Prostate gland (tissue), 2 donors: ENCODE measurements at regions not wholly inside any gene's neighbourhood (a gene's known extent, or its start where the extent isn't known, plus 50 kb on each side); places are given as distances from the start of the nearest gene placed in this dataset.
"Not testable (repeated sequence)": the region's sequence is repeated elsewhere in the genome, so short reads cannot be mapped to it uniquely, and the experiment has no call there.

Experiments used
- POLR2A ChIP-seq: fragments of 450-650 bp; IDR thresholded peaks from one replicate; pipeline ENCODE4 v1.6.1; 2016; ENCODE audit warnings: antibody characterized with exemption, mild to moderate bottlenecking
- TF ChIP-seq, protein P1 (sequence below), 4 experiments: fragments of 200-600 bp in 2 of 4; fragments of 450-650 bp in 2 of 4; sonication (generic) in 2 of 4; IDR thresholded peaks; 1 replicate in 3 of 4; 2 replicates in 1 of 4; pipeline ENCODE4 v1.5.1; 2016 to 2019; ENCODE audit warnings: antibody characterized with exemption in 4 of 4, mild to moderate bottlenecking in 2 of 4, moderate library complexity in 2 of 4

DNA sequence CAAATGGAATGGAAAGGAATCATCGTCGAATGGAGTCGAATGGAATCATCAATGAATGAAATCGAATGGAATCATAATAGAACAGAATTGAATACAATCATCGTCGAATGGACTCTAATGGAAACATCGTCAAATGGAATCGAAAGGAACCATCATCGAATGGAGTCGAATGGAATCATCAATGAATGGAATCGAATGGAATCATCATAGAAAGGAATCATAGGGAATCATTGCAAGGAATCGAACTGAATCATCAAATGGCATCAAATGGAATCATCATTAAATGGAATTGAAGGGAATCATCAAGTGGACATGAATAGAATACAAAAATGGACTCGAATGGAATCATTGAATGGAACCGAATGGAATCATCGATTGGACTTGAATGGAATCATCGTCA is 237.6 kb downstream of the SHCBP1 start:
- TF ChIP-seq, protein P1, sequence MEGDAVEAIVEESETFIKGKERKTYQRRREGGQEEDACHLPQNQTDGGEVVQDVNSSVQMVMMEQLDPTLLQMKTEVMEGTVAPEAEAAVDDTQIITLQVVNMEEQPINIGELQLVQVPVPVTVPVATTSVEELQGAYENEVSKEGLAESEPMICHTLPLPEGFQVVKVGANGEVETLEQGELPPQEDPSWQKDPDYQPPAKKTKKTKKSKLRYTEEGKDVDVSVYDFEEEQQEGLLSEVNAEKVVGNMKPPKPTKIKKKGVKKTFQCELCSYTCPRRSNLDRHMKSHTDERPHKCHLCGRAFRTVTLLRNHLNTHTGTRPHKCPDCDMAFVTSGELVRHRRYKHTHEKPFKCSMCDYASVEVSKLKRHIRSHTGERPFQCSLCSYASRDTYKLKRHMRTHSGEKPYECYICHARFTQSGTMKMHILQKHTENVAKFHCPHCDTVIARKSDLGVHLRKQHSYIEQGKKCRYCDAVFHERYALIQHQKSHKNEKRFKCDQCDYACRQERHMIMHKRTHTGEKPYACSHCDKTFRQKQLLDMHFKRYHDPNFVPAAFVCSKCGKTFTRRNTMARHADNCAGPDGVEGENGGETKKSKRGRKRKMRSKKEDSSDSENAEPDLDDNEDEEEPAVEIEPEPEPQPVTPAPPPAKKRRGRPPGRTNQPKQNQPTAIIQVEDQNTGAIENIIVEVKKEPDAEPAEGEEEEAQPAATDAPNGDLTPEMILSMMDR (IDR thresholded peaks at IDR 0.05): not testable (repeated sequence)
- not testable (repeated sequence) for TF ChIP-seq POLR2A
